HUES64 (cell line): ENCODE measurements at regions not wholly inside any gene's neighbourhood (a gene's known extent, or its start where the extent isn't known, plus 50 kb on each side); places are given as distances from the start of the nearest gene placed in this dataset.
"Not testable (repeated sequence)": the region's sequence is repeated elsewhere in the genome, so short reads cannot be mapped to it uniquely, and the experiment has no call there.

ENCODE experiments used
- H3K27ac ChIP-seq: 2 replicates; pipeline ENCODE4 v1.7.0; 2013; ENCODE audit warnings: low read depth, low read length, inconsistent platforms
- H3K27me3 ChIP-seq: 2 replicates; pipeline ENCODE4 v1.6.1; 2013; ENCODE audit warnings: mild to moderate bottlenecking, low read length; ENCODE audit not compliant: insufficient read depth
- H3K36me3 ChIP-seq: 2 replicates; pipeline ENCODE4 v1.6.1; 2013; ENCODE audit warnings: mild to moderate bottlenecking, low read length; ENCODE audit not compliant: insufficient read depth
- H3K4me1 ChIP-seq: 2 replicates; pipeline ENCODE4 v1.6.1; 2013; ENCODE audit warnings: mild to moderate bottlenecking, low read length, moderate library complexity; ENCODE audit not compliant: insufficient read depth
- H3K4me3 ChIP-seq: 2 replicates; pipeline ENCODE4 v1.5.1; 2013; ENCODE audit warnings: mild to moderate bottlenecking, low read length, moderate library complexity
- H3K9ac ChIP-seq: 2 replicates; pipeline ENCODE4 v1.6.1; 2013; ENCODE audit warnings: mild to moderate bottlenecking, low read depth, low read length
- H3K9me3 ChIP-seq: 2 replicates; pipeline ENCODE4 v1.6.1; 2013; ENCODE audit warnings: low read depth, low read length; ENCODE audit not compliant: insufficient read depth
- WGBS: fragments of 150-250, 120-280 bp; methylation state at CpG from one replicate; pipeline ENCODE4 v1.1.7; 2013; ENCODE audit warnings: missing lambda C conversion rate; 5-methylcytosine and 5-hydroxymethylcytosine counted together

DNA sequence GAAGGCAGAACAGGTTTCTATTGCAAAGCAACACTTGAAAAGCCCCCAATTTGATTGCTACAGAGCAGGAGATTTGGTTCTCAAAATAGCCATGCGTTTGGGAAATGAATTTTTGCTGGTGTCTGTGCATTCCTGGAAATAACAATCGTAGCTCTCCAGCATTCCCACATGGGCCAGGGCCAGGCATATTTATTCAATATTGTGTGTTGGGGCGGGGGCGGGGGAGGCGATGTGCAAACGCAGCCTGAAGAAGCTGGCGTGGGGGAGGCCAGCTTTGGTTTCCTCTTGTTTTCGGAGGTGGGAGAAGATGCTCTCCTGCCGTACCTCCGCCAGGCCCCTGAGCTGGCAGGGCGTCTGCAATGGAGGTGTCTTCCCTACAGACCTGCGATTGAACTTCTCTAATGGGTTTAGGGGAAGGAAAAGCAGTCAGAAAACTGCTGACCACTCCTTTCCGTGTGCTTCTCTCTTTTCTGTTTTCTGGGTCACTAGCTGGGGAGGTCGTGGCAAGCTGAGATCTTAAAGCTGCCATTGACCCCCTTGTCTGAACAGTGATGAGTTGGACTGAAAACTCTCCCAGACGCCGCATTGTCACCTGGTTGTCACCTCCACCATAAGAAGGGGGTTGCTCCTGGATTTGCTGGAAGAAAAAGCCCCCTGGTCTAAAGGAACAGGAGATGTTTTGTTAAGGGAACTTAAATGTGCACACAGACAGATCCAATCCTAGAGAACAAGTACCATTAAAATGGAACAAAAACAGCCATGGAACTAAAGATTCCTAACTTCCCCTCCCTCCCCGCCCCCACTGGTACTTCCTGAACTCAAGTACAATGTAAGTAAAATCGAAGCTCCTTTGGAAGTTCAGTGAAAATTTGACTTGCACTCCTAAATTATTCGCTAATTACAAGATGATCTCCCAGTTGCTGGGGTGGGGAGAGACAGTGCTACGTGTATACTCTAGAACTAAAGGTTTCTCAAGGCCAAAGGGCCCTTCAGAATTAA, 56.4 kb upstream of the HABP2 start:
- Histone ChIP-seq H3K4me1 (no peaks in the 10 kb centered on the region), H3K4me3 (no peak overlapping the region), H3K9me3 (no peaks in the 10 kb centered on the region), H3K36me3 (no peaks in the 10 kb centered on the region), H3K27me3 (no peaks in the 10 kb centered on the region), H3K27ac (no peak overlapping the region), H3K9ac (no peak overlapping the region)
- WGBS = 91% methylated on average over 20 of the region's 20 CpGs

DNA sequence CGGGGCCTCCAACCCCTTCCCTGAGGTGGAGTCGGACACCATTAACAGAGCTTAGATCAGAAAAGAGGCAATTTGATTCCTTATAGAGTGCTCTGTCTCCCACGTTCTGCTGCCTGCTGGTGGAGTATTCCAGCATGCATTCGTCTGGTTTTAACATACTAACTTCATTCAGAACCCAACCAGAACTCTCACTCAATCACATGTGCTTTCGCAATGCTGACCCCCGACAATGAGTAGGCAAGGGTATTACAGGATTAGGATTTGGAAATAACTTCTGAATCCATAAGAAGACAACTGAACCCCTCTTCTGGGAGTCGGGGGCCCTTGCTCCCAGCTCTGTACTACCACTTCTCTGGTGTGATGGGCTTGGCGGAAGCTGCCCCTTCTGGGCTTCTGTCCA, 55.7 kb upstream of the HABP2 start:
- Histone ChIP-seq H3K9me3 (no peaks in the 10 kb centered on the region), H3K4me1 (no peaks in the 10 kb centered on the region), H3K36me3 (no peaks in the 10 kb centered on the region), H3K4me3 (no peak overlapping the region), H3K27ac (no peak overlapping the region), H3K9ac (no peak overlapping the region), H3K27me3 (no peaks in the 10 kb centered on the region)
- WGBS = 73% methylated on average over 7 of the region's 8 CpGs

DNA sequence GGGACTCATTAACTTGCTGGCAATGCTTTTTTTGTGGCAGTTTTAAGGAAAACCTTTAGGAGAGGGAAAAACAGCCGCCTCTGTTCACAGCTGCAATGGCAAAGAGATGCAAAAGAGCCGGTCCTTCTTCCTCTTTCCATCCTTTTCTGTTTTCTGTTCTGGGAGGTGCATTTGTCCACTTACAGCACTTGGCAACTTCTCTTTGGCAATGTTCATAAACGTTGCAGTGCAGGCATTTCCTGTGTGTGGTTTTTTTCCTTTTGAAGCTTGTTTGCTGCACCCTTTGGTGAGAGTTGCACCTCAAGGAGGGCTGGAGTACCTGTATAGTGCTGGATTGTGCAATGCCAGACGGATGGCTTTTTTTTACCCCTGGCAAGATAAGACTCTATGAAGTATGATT, 53.9 kb upstream of the HABP2 start:
- H3K4me3 ChIP-seq = no peak overlapping the region
- no peaks in the 10 kb centered on the region for H3K9me3 ChIP-seq
- H3K27ac ChIP-seq = no peak overlapping the region
- H3K27me3 ChIP-seq = no peaks in the 10 kb centered on the region
- H3K4me1 ChIP-seq = no peaks in the 10 kb centered on the region
- no peaks in the 10 kb centered on the region for H3K36me3 ChIP-seq
- 72% methylated on average over 4 of the region's 4 CpGs for WGBS
- no peak overlapping the region for H3K9ac ChIP-seq

DNA sequence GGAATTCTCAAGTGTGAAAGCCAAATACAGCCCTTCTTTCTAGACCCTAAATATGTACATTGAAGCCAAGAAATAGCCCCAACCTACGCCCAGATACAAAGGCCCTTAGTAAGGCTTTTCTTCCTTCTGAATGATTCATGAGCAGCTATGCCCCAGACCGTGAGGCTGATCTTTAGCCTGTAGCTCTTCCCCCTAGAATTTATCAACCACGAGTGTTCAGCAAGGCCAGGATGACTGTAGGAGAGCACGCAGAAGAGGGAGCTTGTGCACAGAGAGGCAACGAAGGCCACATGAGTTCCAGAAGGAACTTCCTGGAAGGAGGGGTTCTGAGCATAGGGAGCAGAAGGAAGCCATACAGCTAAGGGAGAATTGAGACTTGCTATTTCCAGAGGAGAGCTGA, 53.0 kb upstream of the HABP2 start:
- Histone ChIP-seq H3K4me3 (no peak overlapping the region), H3K9ac (no peak overlapping the region), H3K9me3 (no peaks in the 10 kb centered on the region), H3K36me3 (no peaks in the 10 kb centered on the region), H3K27me3 (no peaks in the 10 kb centered on the region), H3K27ac (no peak overlapping the region), H3K4me1 (no peaks in the 10 kb centered on the region)
- 88% methylated on average over 5 of the region's 5 CpGs for WGBS

DNA sequence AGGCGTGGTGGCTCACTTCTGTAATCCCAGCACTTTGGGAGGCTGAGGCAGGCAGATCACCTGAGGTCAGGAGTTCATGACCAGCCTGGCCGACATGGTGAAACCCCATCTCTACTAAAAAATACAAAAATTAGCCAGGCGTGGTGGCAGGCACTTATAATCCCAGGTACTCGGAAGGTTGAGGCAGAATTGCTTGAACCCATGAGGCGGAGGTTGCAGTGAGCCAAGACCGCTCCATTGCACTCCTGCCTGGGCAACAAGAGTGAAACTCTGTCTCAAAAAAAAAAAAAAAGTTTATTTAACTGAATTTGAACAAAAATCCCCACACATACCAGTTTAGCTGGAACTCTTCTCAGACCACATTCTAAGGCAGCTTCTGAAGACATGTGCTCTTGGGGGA, 51.8 kb upstream of the HABP2 start:
- H3K4me3 ChIP-seq, H3K36me3 ChIP-seq, H3K9me3 ChIP-seq, H3K9ac ChIP-seq, H3K4me1 ChIP-seq, H3K27ac ChIP-seq, H3K27me3 ChIP-seq: not testable (repeated sequence)
- 89% methylated on average over 6 of the region's 6 CpGs for WGBS
